ENCODE measurements at regions not wholly inside any gene's neighbourhood (a gene's known extent, or its start where the extent isn't known, plus 50 kb on each side); places are given as distances from the start of the nearest gene placed in this dataset.
A peak's percentile ranks its signal among the peaks of the same experiment; 100 is the strongest.
"Not testable (repeated sequence)": the region's sequence is repeated elsewhere in the genome, so short reads cannot be mapped to it uniquely, and the experiment has no call there.

DNA sequence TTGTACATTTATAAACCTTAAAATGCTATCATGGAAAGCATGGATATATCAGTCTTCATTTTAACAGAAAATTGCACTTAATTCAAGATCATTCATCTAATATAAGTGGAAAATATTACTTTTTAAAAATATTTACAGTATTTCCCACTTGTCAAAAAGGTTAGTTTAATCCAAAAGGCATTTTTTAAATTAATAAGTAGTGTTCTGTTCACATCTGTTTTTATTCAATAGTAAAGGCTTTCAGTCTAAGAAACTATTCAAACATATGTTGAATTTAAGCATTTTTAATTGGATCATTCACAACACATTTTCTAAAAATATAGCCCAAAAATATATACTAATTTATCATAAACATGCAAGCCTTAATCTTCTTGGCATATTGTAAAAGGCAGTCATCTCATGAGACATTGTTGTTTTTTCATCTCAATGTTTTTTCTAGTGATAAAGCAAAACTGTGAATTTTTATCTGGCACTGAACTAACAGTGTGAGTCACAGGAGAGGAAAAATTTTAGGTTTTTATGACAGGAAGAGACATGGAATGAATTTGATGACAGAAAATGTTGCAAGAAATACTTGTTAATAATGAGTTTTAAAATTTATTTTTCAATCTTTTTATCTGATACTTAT, 1642.5 kb upstream of the TMEFF2 start:
- no peak overlapping the region for H3K4me2 ChIP-seq (ENCODE audit: low read length)

GRCh38 chr2:193836424-193837006, 1641.8 kb upstream of the TMEFF2 start:
- H3K9me2 ChIP-seq (ENCODE audit: insufficient read depth); CTCF ChIA-PET; POLR2A ChIA-PET; H4K20me1 ChIP-seq (ENCODE audit: insufficient read depth); H3K27me3 ChIP-seq (ENCODE audit: insufficient read depth, low read length); ATAC-seq; H3K4me1 ChIP-seq (ENCODE audit: control insufficient read depth in 1 of 2, insufficient read depth in 2 of 2, low read length in 2 of 2); H3K27ac ChIP-seq (ENCODE audit: low read depth, low read length); H2AFZ ChIP-seq (ENCODE audit: low read depth, low read length, poor library complexity, severe bottlenecking); H3K9ac ChIP-seq (ENCODE audit: low read length); H3K36me3 ChIP-seq (ENCODE audit: control insufficient read depth in 1 of 2, insufficient read depth in 2 of 2, low read length in 2 of 2); H3K79me2 ChIP-seq (ENCODE audit: insufficient read depth, low read length); RAD21 ChIA-PET (ENCODE audit: low non-redundant PET in 1 of 2, low total read pairs in 2 of 2, uncharacterized antibody in 2 of 2, unreplicated experiment in 2 of 2); BruUV-seq (replicated peaks); DNase-seq (ENCODE audit: low read depth, low spot score); intact Hi-C loops (cut with micrococcal nuclease); H3K4me3 ChIP-seq (replicated peaks in 1 of 2; ENCODE audit: low read depth in 1 of 2, low read length in 2 of 2); H3K4me2 ChIP-seq (ENCODE audit: low read length); H3K9me3 ChIP-seq (ENCODE audit: control insufficient read depth in 1 of 2, insufficient read depth in 1 of 2, low read depth in 1 of 2, low read length in 2 of 2): not testable (repeated sequence)

More for the DNA sequence above, 1642.5 kb upstream of the TMEFF2 start:
- Histone ChIP-seq H2AFZ (ENCODE audit: low read depth, low read length, poor library complexity, severe bottlenecking) (no peak overlapping the region), H4K20me1 (ENCODE audit: insufficient read depth) (no peaks in the 10 kb centered on the region), H3K9ac (ENCODE audit: low read length) (no peak overlapping the region), H3K36me3 (ENCODE audit: control insufficient read depth in 1 of 2, insufficient read depth in 2 of 2, low read length in 2 of 2) (no peaks in the 10 kb centered on the region), H3K4me3 (replicated peaks in 1 of 2; ENCODE audit: low read depth in 1 of 2, low read length in 2 of 2) (no peak overlapping the region), H3K27ac (ENCODE audit: low read depth, low read length) (no peak overlapping the region), H3K27me3 (ENCODE audit: insufficient read depth, low read length) (no peaks in the 10 kb centered on the region), H3K9me3 (ENCODE audit: control insufficient read depth in 1 of 2, insufficient read depth in 1 of 2, low read depth in 1 of 2, low read length in 2 of 2) (no peaks in the 10 kb centered on the region), H3K9me2 (ENCODE audit: insufficient read depth) (no peaks in the 10 kb centered on the region), H3K79me2 (ENCODE audit: insufficient read depth, low read length) (no peaks in the 10 kb centered on the region), H3K4me1 (ENCODE audit: control insufficient read depth in 1 of 2, insufficient read depth in 2 of 2, low read length in 2 of 2) (no peaks in the 10 kb centered on the region)
- TF ChIP-seq POLR2AphosphoS5 (IDR thresholded peaks at IDR 0.05; ENCODE audit: low read depth, low read length) (no peak), JUND (IDR thresholded peaks at IDR 0.05) (no peak), SP1 (IDR thresholded peaks at IDR 0.05; ENCODE audit: low read depth) (no peak), REST (IDR thresholded peaks at IDR 0.05; ENCODE audit: low read depth) (no peak), POLR2A (IDR thresholded peaks at IDR 0.05; ENCODE audit: borderline replicate concordance, extremely low read depth, insufficient read depth, insufficient read length) (no peak)
- TF ChIP-seq, protein P1, sequence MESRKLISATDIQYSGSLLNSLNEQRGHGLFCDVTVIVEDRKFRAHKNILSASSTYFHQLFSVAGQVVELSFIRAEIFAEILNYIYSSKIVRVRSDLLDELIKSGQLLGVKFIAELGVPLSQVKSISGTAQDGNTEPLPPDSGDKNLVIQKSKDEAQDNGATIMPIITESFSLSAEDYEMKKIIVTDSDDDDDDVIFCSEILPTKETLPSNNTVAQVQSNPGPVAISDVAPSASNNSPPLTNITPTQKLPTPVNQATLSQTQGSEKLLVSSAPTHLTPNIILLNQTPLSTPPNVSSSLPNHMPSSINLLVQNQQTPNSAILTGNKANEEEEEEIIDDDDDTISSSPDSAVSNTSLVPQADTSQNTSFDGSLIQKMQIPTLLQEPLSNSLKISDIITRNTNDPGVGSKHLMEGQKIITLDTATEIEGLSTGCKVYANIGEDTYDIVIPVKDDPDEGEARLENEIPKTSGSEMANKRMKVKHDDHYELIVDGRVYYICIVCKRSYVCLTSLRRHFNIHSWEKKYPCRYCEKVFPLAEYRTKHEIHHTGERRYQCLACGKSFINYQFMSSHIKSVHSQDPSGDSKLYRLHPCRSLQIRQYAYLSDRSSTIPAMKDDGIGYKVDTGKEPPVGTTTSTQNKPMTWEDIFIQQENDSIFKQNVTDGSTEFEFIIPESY (IDR thresholded peaks at IDR 0.05; ENCODE audit: extremely low read depth, insufficient replicate concordance, low read length) = no peak
- ChIA-PET RAD21 (ENCODE audit: low non-redundant PET in 1 of 2, low total read pairs in 2 of 2, uncharacterized antibody in 2 of 2, unreplicated experiment in 2 of 2) (no interaction called here), POLR2A (no interaction called here), CTCF (no interaction called here)
- intact Hi-C loops (cut with micrococcal nuclease) = no loop called here
- no peak for DNase-seq (ENCODE audit: low read depth, low spot score)
- no peak for ATAC-seq
- no TSS peak for BruUV-seq (replicated peaks)

GRCh38 chr2:193833895-193834294, 1639.2 kb upstream of the TMEFF2 start:
- BruUV-seq (replicated peaks); RAD21 ChIA-PET (ENCODE audit: low non-redundant PET in 1 of 2, low total read pairs in 2 of 2, uncharacterized antibody in 2 of 2, unreplicated experiment in 2 of 2); H4K20me1 ChIP-seq (ENCODE audit: insufficient read depth); ATAC-seq; intact Hi-C loops (cut with micrococcal nuclease); H3K27ac ChIP-seq (ENCODE audit: low read depth, low read length); CTCF ChIA-PET; H3K9me3 ChIP-seq (ENCODE audit: control insufficient read depth in 1 of 2, insufficient read depth in 1 of 2, low read depth in 1 of 2, low read length in 2 of 2); H3K9ac ChIP-seq (ENCODE audit: low read length); H3K27me3 ChIP-seq (ENCODE audit: insufficient read depth, low read length); POLR2A ChIA-PET; H3K4me2 ChIP-seq (ENCODE audit: low read length); H3K4me1 ChIP-seq (ENCODE audit: control insufficient read depth in 1 of 2, insufficient read depth in 2 of 2, low read length in 2 of 2); H2AFZ ChIP-seq (ENCODE audit: low read depth, low read length, poor library complexity, severe bottlenecking); H3K36me3 ChIP-seq (ENCODE audit: control insufficient read depth in 1 of 2, insufficient read depth in 2 of 2, low read length in 2 of 2); H3K79me2 ChIP-seq (ENCODE audit: insufficient read depth, low read length); H3K4me3 ChIP-seq (replicated peaks in 1 of 2; ENCODE audit: low read depth in 1 of 2, low read length in 2 of 2); H3K9me2 ChIP-seq (ENCODE audit: insufficient read depth): not testable (repeated sequence)
- DNase-seq (ENCODE audit: low read depth, low spot score) = peak; percentile 15

Measured in HCT116 (cell line).